Gastroesophageal sphincter (tissue), 4 donors: ENCODE measurements at regions not wholly inside any gene's neighbourhood (a gene's known extent, or its start where the extent isn't known, plus 50 kb on each side); places are given as distances from the start of the nearest gene placed in this dataset.

Experiments
- ATAC-seq: fragments of 150-250 bp; one replicate; pipeline ENCODE4 v1.9.1; 2016; ENCODE audit warnings: mild to moderate bottlenecking, moderate library complexity
- H3K27ac ChIP-seq, 4 donors: fragments of 200-600 bp; sonication (generic) in 3 of 4; 1 replicate in 3 of 4; 2 replicates in 1 of 4; pipeline ENCODE4 v1.5.1; 2016 to 2019
- H3K27me3 ChIP-seq: fragments of 200-600 bp; sonication (generic); one replicate; pipeline ENCODE4 v1.5.1; 2019
- H3K36me3 ChIP-seq, 2 donors: fragments of 200-600 bp; sonication (generic); one replicate each; pipeline ENCODE4 v1.5.1; 2019; ENCODE audit warnings: control low read depth in 1 of 2
- H3K4me1 ChIP-seq, 3 donors: fragments of 200-600 bp; sonication (generic); 1 replicate in 2 of 3; 2 replicates in 1 of 3; pipeline ENCODE4 v1.5.1; 2016 to 2019; ENCODE audit warnings: control low read depth in 2 of 3
- H3K4me3 ChIP-seq, 2 donors: fragments of 200-600 bp; sonication (generic); one replicate each; pipeline ENCODE4 v1.5.1; 2019; ENCODE audit warnings: mild to moderate bottlenecking in 1 of 2, moderate library complexity in 1 of 2
- H3K9me3 ChIP-seq, 3 donors: fragments of 200-600 bp; sonication (generic); one replicate each; pipeline ENCODE4 v1.5.1; 2017 to 2019; ENCODE audit warnings: control low read depth in 2 of 3
- EP300 ChIP-seq: sonication (generic); formaldehyde crosslinking; IDR thresholded peaks from one replicate; pipeline ENCODE4 v1.6.1; 2017; ENCODE audit warnings: antibody characterized with exemption, mild to moderate bottlenecking
- POLR2A ChIP-seq, 2 donors: fragments of 450-650 bp; IDR thresholded peaks; one replicate each; pipeline ENCODE4 v1.6.1; 2017; ENCODE audit warnings: antibody characterized with exemption in 2 of 2, mild to moderate bottlenecking in 2 of 2, moderate library complexity in 1 of 2
- POLR2AphosphoS5 ChIP-seq: sonication (generic); formaldehyde crosslinking; IDR thresholded peaks from one replicate; pipeline ENCODE4 v1.6.1; 2017; ENCODE audit warnings: antibody characterized with exemption
- WGBS, 2 donors: methylation state at CpG; one replicate each; pipeline ENCODE4 v1.1.5; 2018; ENCODE audit warnings: low coverage in 1 of 2; 5-methylcytosine and 5-hydroxymethylcytosine counted together
- TF ChIP-seq, protein P1 (sequence below), 4 experiments: fragments of 200-600 bp in 2 of 4; fragments of 450-650 bp in 2 of 4; sonication (generic) in 1 of 4; IDR thresholded peaks; one replicate each; pipeline ENCODE4 v1.5.1; 2017 to 2019; ENCODE audit warnings: antibody characterized with exemption in 4 of 4, mild to moderate bottlenecking in 2 of 4, moderate library complexity in 2 of 4

GRCh38 chr18:77666613-77667012 lies 417.0 kb downstream of the GALR1 start:
- Histone ChIP-seq H3K27ac (no peak overlapping the region), H3K4me3 (no peak overlapping the region), H3K4me1 (no peaks in the 10 kb centered on the region), H3K27me3 (peaks cover 31% of the 10 kb centered on the region), H3K36me3 (no peaks in the 10 kb centered on the region), H3K9me3 (no peaks in the 10 kb centered on the region)
- TF ChIP-seq EP300 (no peak), POLR2AphosphoS5 (no peak)
- TF ChIP-seq, protein P1, sequence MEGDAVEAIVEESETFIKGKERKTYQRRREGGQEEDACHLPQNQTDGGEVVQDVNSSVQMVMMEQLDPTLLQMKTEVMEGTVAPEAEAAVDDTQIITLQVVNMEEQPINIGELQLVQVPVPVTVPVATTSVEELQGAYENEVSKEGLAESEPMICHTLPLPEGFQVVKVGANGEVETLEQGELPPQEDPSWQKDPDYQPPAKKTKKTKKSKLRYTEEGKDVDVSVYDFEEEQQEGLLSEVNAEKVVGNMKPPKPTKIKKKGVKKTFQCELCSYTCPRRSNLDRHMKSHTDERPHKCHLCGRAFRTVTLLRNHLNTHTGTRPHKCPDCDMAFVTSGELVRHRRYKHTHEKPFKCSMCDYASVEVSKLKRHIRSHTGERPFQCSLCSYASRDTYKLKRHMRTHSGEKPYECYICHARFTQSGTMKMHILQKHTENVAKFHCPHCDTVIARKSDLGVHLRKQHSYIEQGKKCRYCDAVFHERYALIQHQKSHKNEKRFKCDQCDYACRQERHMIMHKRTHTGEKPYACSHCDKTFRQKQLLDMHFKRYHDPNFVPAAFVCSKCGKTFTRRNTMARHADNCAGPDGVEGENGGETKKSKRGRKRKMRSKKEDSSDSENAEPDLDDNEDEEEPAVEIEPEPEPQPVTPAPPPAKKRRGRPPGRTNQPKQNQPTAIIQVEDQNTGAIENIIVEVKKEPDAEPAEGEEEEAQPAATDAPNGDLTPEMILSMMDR (IDR thresholded peaks at IDR 0.05) = no peak
- 43 to 52% methylated on average over 2 to 3 of the region's 3 CpGs for WGBS, 2 donors
- ATAC-seq = peak; percentile 37

DNA sequence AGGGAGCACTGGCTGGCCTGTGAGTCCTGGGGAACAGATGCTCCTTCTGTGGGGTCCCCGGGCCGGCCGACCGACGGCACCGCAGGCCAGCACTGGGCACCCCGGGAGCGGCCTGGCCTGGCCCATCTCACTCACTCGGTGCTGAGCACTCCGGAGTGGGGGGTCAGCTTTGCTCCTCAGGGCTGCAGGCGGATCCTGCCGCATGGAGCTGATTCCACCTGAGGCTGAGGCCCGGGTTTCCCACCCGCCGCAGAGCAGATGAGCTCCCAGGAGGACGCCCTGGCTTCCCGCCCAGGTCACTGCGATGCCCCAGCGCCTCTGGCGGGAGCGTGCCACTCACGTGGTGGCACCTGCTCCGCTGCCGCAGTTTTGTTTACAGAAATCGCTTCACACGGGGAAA lies 418.6 kb downstream of the GALR1 start:
- TF ChIP-seq POLR2A (IDR thresholded peaks at IDR 0.05) (no peak), POLR2AphosphoS5 (no peak), EP300 (no peak)
- TF ChIP-seq, protein P1 (IDR thresholded peaks at IDR 0.05) = no peak
- ATAC-seq = no peak
- Histone ChIP-seq H3K36me3 (no peaks in the 10 kb centered on the region), H3K9me3 (no peaks in the 10 kb centered on the region), H3K27me3 (peaks cover 37% of the 10 kb centered on the region), H3K27ac (no peak overlapping the region), H3K4me3 (no peak overlapping the region), H3K4me1 (no peaks in the 10 kb centered on the region)
- WGBS, 2 donors = no CpG with 5 or more reads among the region's 26 CpGs

- Histone ChIP-seq H3K36me3 (no peaks in the 10 kb centered on the region), H3K27me3 (peaks cover 45% of the 10 kb centered on the region), H3K9me3 (no peaks in the 10 kb centered on the region), H3K4me3 (no peak overlapping the region), H3K4me1 (no peaks in the 10 kb centered on the region), H3K27ac (no peak overlapping the region)
- TF ChIP-seq, protein P1 (IDR thresholded peaks at IDR 0.05) = no peak
- TF ChIP-seq POLR2AphosphoS5 = no peak
- TF ChIP-seq POLR2A (IDR thresholded peaks at IDR 0.05) = no peak
- TF ChIP-seq EP300 = no peak
- ATAC-seq = no peak
- 65 to 66% methylated on average over 2 to 4 of the region's 4 CpGs for WGBS, 2 donors
These were observed 419.7 kb downstream of the GALR1 start for GRCh38 chr18:77669331-77669730.

DNA sequence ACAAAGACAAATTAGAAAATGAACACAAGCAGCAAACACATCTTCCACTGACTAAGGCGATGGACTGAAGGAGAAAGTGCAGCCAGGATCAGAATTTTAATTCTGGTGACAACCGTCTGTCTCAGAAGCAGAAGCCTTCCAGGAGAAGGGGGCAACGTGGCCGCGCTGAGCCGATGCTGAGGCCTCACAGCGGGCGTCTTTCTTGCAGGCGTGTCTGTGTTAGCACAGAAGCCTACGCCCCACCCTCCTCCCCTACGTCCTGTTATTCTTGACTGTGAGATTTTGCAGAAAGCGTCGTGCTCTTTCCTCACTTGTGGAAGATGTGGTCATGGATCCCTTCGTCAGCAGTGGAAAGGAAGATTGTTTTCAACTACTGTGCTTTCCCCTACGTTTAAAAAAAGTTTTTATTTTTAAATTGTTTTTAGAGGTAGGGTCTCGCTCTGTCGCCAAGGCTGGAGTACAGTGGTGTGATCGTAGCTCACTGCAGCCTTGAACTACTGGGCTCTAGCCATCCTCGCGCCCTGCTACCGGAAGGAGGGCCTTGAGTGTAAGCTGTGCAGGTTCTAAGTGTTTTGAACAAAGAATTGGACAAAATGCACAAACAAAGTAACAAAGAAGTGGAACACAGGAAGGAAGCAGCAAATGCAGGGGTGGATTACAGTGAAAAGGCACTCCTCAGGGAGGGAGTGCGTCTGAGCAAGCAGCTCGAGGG lies 422.0 kb downstream of the GALR1 start:
- Histone ChIP-seq H3K27ac (no peak overlapping the region), H3K4me1 (no peaks in the 10 kb centered on the region), H3K4me3 (no peak overlapping the region), H3K36me3 (no peaks in the 10 kb centered on the region), H3K27me3 (peaks cover 45% of the 10 kb centered on the region), H3K9me3 (no peaks in the 10 kb centered on the region)
- TF ChIP-seq POLR2AphosphoS5 (no peak), EP300 (no peak), POLR2A (IDR thresholded peaks at IDR 0.05) (no peak)
- TF ChIP-seq, protein P1 (IDR thresholded peaks at IDR 0.05) = no peak
- no peak for ATAC-seq
- 26 to 29% methylated on average over 15 to 16 of the region's 23 CpGs for WGBS, 2 donors

GRCh38 chr18:77676910-77677309 lies 427.3 kb downstream of the GALR1 start:
- H3K4me3 ChIP-seq = no peak overlapping the region
- no peak overlapping the region for H3K27ac ChIP-seq
- ATAC-seq = no peak
- TF ChIP-seq EP300 = no peak
- TF ChIP-seq POLR2A (IDR thresholded peaks at IDR 0.05) = no peak
- TF ChIP-seq POLR2AphosphoS5 = no peak
- TF ChIP-seq, protein P1 (IDR thresholded peaks at IDR 0.05) = no peak
- WGBS, 2 donors = 21 to 40% methylated on average over 3 to 7 of the region's 10 CpGs
- H3K36me3 ChIP-seq = no peaks in the 10 kb centered on the region
- no peaks in the 10 kb centered on the region for H3K4me1 ChIP-seq
- H3K27me3 ChIP-seq = peaks cover 31% of the 10 kb centered on the region
- H3K9me3 ChIP-seq = no peaks in the 10 kb centered on the region
